H9 (cell line): ENCODE measurements at regions not wholly inside any gene's neighbourhood (a gene's known extent, or its start where the extent isn't known, plus 50 kb on each side); places are given as distances from the start of the nearest gene placed in this dataset.

Source experiments
- DNase-seq: peaks from one replicate; pipeline ENCODE4 v3.0.0-alpha.2; 2017
- H2AFZ ChIP-seq: one replicate; pipeline ENCODE4 v1.6.1; 2013; ENCODE audit warnings: mild to moderate bottlenecking, low read length, control low read depth, moderate library complexity
- H2AK5ac ChIP-seq: 2 replicates; pipeline ENCODE4 v1.6.1; 2013; ENCODE audit warnings: low read length, control low read depth, mixed read lengths; ENCODE audit not compliant: insufficient read length
- H2BK120ac ChIP-seq: one replicate; pipeline ENCODE4 v1.6.1; 2013; ENCODE audit warnings: low read depth, mild to moderate bottlenecking, low read length, control low read depth, inconsistent platforms; ENCODE audit not compliant: poor library complexity, severe bottlenecking
- H2BK12ac ChIP-seq: 2 replicates; pipeline ENCODE4 v1.6.1; 2013; ENCODE audit warnings: low read length, control low read depth, mixed read lengths, low read depth; ENCODE audit not compliant: insufficient read length
- H2BK15ac ChIP-seq: 2 replicates; pipeline ENCODE4 v1.6.1; 2013; ENCODE audit warnings: low read depth, low read length, control low read depth
- H2BK20ac ChIP-seq: one replicate; pipeline ENCODE4 v1.6.1; 2013; ENCODE audit warnings: low read depth, mild to moderate bottlenecking, low read length, control low read depth, inconsistent platforms; ENCODE audit not compliant: poor library complexity, severe bottlenecking
- H2BK5ac ChIP-seq: 2 replicates; pipeline ENCODE4 v1.6.1; 2013; ENCODE audit warnings: low read length, control low read depth, mixed read lengths; ENCODE audit not compliant: insufficient read length
- H3K14ac ChIP-seq: 2 replicates; pipeline ENCODE4 v1.6.1; 2013; ENCODE audit warnings: low read length, control low read depth; ENCODE audit not compliant: insufficient read depth
- H3K18ac ChIP-seq: 2 replicates; pipeline ENCODE4 v1.6.1; 2013; ENCODE audit warnings: low read depth, mild to moderate bottlenecking, mixed read lengths, low read length, control low read depth; ENCODE audit not compliant: insufficient read length
- H3K23ac ChIP-seq: 2 replicates; pipeline ENCODE4 v1.6.1; 2013; ENCODE audit warnings: low read length, control low read depth, mixed read lengths, low read depth; ENCODE audit not compliant: insufficient read length
- H3K23me2 ChIP-seq: 2 replicates; pipeline ENCODE4 v1.6.1; 2013; ENCODE audit warnings: low read depth, mild to moderate bottlenecking, mixed read lengths, low read length, control low read depth; ENCODE audit not compliant: insufficient read length, poor library complexity, severe bottlenecking
- H3K27ac ChIP-seq: 2 replicates; pipeline ENCODE4 v1.5.1; 2013; ENCODE audit warnings: low read length, control low read depth, mixed read lengths, low read depth; ENCODE audit not compliant: insufficient read length
- H3K27me3 ChIP-seq: 2 replicates; pipeline ENCODE4 v1.6.1; 2013; ENCODE audit warnings: low read length, control low read depth, inconsistent platforms; ENCODE audit not compliant: insufficient read depth
- H3K4ac ChIP-seq: 2 replicates; pipeline ENCODE4 v1.6.1; 2013; ENCODE audit warnings: low read depth, mild to moderate bottlenecking, control low read depth, inconsistent platforms, low read length, moderate library complexity
- H3K4me1 ChIP-seq: 2 replicates; pipeline ENCODE4 v1.6.1; 2013; ENCODE audit warnings: low read length, control low read depth, inconsistent platforms; ENCODE audit not compliant: insufficient read depth
- H3K4me2 ChIP-seq: 2 replicates; pipeline ENCODE4 v1.6.1; 2013; ENCODE audit warnings: low read length, control low read depth, mixed read lengths; ENCODE audit not compliant: insufficient read length, insufficient read depth
- H3K56ac ChIP-seq: 2 replicates; pipeline ENCODE4 v1.6.1; 2013; ENCODE audit warnings: low read depth, mild to moderate bottlenecking, mixed read lengths, low read length, control low read depth; ENCODE audit not compliant: insufficient read length
- H3K79me1 ChIP-seq: 2 replicates; pipeline ENCODE4 v1.6.1; 2013; ENCODE audit warnings: low read depth, mild to moderate bottlenecking, moderate library complexity, low read length, control low read depth, inconsistent platforms; ENCODE audit not compliant: insufficient read depth, poor library complexity, severe bottlenecking
- H3K79me2 ChIP-seq: 2 replicates; pipeline ENCODE4 v1.6.1; 2013; ENCODE audit warnings: low read length, control low read depth, inconsistent platforms; ENCODE audit not compliant: insufficient read depth
- H3K9ac ChIP-seq: 2 replicates; pipeline ENCODE4 v1.6.1; 2013; ENCODE audit warnings: low read length, control low read depth, mixed read lengths; ENCODE audit not compliant: insufficient read length; ENCODE audit errors: extremely low read depth
- H3K9me3 ChIP-seq: one replicate; pipeline ENCODE4 v1.6.1; 2013; ENCODE audit warnings: low read depth, low read length, inconsistent platforms; ENCODE audit not compliant: control insufficient read depth
- H3T11ph ChIP-seq: one replicate; pipeline ENCODE4 v1.6.1; 2013; ENCODE audit warnings: mild to moderate bottlenecking, low read length, control low read depth, inconsistent platforms
- H4K20me1 ChIP-seq: one replicate; pipeline ENCODE4 v1.6.1; 2013; ENCODE audit not compliant: control insufficient read depth, insufficient read length, insufficient read depth
- H4K5ac ChIP-seq: 2 replicates; pipeline ENCODE4 v1.6.1; 2013; ENCODE audit warnings: low read depth, mild to moderate bottlenecking, mixed read lengths, low read length, control low read depth; ENCODE audit not compliant: insufficient read length
- H4K8ac ChIP-seq: replicated peaks from 2 replicates; pipeline ENCODE4 v1.6.1; 2013; ENCODE audit warnings: low read length, control low read depth, mixed read lengths, low read depth; ENCODE audit not compliant: insufficient read length
- H4K91ac ChIP-seq: 2 replicates; pipeline ENCODE4 v1.6.1; 2013; ENCODE audit warnings: low read depth, mild to moderate bottlenecking, moderate library complexity, mixed read lengths, low read length, control low read depth; ENCODE audit not compliant: insufficient read length
- H3K27ac Mint-ChIP-seq, 3 experiments: 2 replicates in 2 of 3; 3 replicates in 1 of 3; pipeline ENCODE4 v1.8.0; 2020 to 2021; ENCODE audit warnings: mixed read lengths in 3 of 3, mild to moderate bottlenecking in 1 of 3, moderate library complexity in 1 of 3
- H3K27me3 Mint-ChIP-seq: 2 replicates; pipeline ENCODE4 v1.8.0; 2021; ENCODE audit warnings: low read depth, mild to moderate bottlenecking, moderate library complexity, mixed read lengths
- H3K36me3 Mint-ChIP-seq, 3 experiments: 2 replicates in 2 of 3; 3 replicates in 1 of 3; pipeline ENCODE4 v1.8.0; 2020 to 2021; ENCODE audit warnings: low read depth in 3 of 3, mixed read lengths in 3 of 3; ENCODE audit not compliant: insufficient read depth in 1 of 3
- H3K4me1 Mint-ChIP-seq, 2 experiments: 2 replicates each; pipeline ENCODE4 v1.8.0; 2020; ENCODE audit warnings: mixed read lengths in 2 of 2
- H3K4me3 Mint-ChIP-seq, 2 experiments: 2 replicates in 1 of 2; 3 replicates in 1 of 2; pipeline ENCODE4 v1.8.0; 2020 to 2021; ENCODE audit warnings: mild to moderate bottlenecking in 2 of 2, mixed read lengths in 2 of 2, moderate library complexity in 1 of 2
- H3K9me3 Mint-ChIP-seq, 2 experiments: 2 replicates in 1 of 2; 3 replicates in 1 of 2; pipeline ENCODE4 v1.8.0; 2020; ENCODE audit warnings: mild to moderate bottlenecking in 2 of 2, mixed read lengths in 2 of 2, moderate library complexity in 1 of 2
- WGBS: extraction: QIAGEN DNeasy Blood & Tissue Kit; methylation state at CpG from one replicate; pipeline ENCODE4 v1.1.7; 2013; ENCODE audit warnings: missing lambda C conversion rate, low lambda C conversion rate, mixed read lengths; ENCODE audit not compliant: insufficient read length; ENCODE audit errors: extremely low coverage; 5-methylcytosine and 5-hydroxymethylcytosine counted together
- TF ChIP-seq, protein P1 (sequence below): fragments of 200-600 bp; sonication (generic); conservative IDR thresholded peaks from 3 replicates; pipeline ENCODE4 v1.8.0; 2021; ENCODE audit warnings: antibody characterized with exemption, mild to moderate bottlenecking

DNA sequence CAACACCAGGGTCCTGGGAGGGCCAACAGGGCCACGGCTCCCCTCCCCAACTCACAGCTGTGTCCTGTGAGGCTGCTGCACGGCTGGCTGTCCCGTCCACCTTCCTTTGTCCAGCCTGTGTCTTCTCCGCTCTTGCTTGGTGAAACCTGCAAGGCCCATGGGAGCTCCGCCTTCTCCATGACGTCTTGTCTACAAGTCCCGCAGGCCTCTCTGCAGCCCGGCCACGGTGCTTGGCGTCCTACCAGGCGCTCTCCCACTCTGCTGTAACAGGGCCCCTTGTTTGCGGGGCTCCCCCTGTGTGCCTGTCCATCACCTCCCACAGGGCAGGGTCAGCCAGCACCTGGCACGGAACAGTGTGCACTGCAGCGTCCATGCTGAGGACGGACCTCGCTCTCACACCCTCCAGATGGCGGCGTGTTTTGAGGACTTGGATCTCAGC lies 866.8 kb downstream of the TBC1D22A start:
- H2BK5ac ChIP-seq = no peak overlapping the region
- H4K20me1 ChIP-seq = no peaks in the 10 kb centered on the region
- Mint-ChIP-seq H3K36me3 (no peaks in the 10 kb centered on the region), H3K27me3 (peaks cover 16% of the 10 kb centered on the region), H3K27ac (no peak overlapping the region), H3K4me1 (no peaks in the 10 kb centered on the region), H3K4me3 (no peak overlapping the region), H3K9me3 (peaks cover 0 to 5% of the 10 kb centered on the region in 2 experiments; a peak in 2 of 5 replicates)
- no peaks in the 10 kb centered on the region for H3K79me1 ChIP-seq
- H3K4me2 ChIP-seq = no peak overlapping the region
- no peak overlapping the region for H2AK5ac ChIP-seq
- H3T11ph ChIP-seq = no peak overlapping the region
- no peak overlapping the region for H2BK12ac ChIP-seq
- H2AFZ ChIP-seq = no peak overlapping the region
- WGBS = no CpG with 5 or more reads among the region's 18 CpGs
- no peak overlapping the region for H2BK20ac ChIP-seq
- DNase-seq = no peak
- no peak overlapping the region for H3K18ac ChIP-seq
- no peak overlapping the region for H4K8ac ChIP-seq
- no peaks in the 10 kb centered on the region for H3K79me2 ChIP-seq
- H3K27me3 ChIP-seq = no peaks in the 10 kb centered on the region
- no peak overlapping the region for H3K27ac ChIP-seq
- H2BK120ac ChIP-seq = no peak overlapping the region
- H4K91ac ChIP-seq = no peak overlapping the region
- no peak overlapping the region for H3K56ac ChIP-seq
- H3K9me3 ChIP-seq = no peaks in the 10 kb centered on the region
- H3K4me1 ChIP-seq = no peaks in the 10 kb centered on the region
- H3K14ac ChIP-seq = no peak overlapping the region; the same call in 1 of the 2 replicates
- H3K23ac ChIP-seq = no peak overlapping the region
- no peak overlapping the region for H3K9ac ChIP-seq
- no peak overlapping the region for H3K4ac ChIP-seq
- no peak overlapping the region for H2BK15ac ChIP-seq
- TF ChIP-seq, protein P1, sequence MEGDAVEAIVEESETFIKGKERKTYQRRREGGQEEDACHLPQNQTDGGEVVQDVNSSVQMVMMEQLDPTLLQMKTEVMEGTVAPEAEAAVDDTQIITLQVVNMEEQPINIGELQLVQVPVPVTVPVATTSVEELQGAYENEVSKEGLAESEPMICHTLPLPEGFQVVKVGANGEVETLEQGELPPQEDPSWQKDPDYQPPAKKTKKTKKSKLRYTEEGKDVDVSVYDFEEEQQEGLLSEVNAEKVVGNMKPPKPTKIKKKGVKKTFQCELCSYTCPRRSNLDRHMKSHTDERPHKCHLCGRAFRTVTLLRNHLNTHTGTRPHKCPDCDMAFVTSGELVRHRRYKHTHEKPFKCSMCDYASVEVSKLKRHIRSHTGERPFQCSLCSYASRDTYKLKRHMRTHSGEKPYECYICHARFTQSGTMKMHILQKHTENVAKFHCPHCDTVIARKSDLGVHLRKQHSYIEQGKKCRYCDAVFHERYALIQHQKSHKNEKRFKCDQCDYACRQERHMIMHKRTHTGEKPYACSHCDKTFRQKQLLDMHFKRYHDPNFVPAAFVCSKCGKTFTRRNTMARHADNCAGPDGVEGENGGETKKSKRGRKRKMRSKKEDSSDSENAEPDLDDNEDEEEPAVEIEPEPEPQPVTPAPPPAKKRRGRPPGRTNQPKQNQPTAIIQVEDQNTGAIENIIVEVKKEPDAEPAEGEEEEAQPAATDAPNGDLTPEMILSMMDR = no peak
- no peaks in the 10 kb centered on the region for H3K23me2 ChIP-seq
- no peak overlapping the region for H4K5ac ChIP-seq
